Sigmoid colon (tissue), 4 donors: ENCODE measurements at regions not wholly inside any gene's neighbourhood (a gene's known extent, or its start where the extent isn't known, plus 50 kb on each side); places are given as distances from the start of the nearest gene placed in this dataset.

Source experiments
- EP300 ChIP-seq, 4 donors: sonication (generic); formaldehyde crosslinking; IDR thresholded peaks; one replicate each; pipeline ENCODE4 v1.6.1; 2017; ENCODE audit warnings: antibody characterized with exemption in 4 of 4
- POLR2A ChIP-seq, 2 donors: fragments of 450-650 bp; IDR thresholded peaks; one replicate each; pipeline ENCODE4 v1.6.1; 2016; ENCODE audit warnings: antibody characterized with exemption in 2 of 2, mild to moderate bottlenecking in 2 of 2, moderate library complexity in 2 of 2

GRCh38 chr10:76719006-76719405 lies 918.6 kb downstream of the KCNMA1 start:
- TF ChIP-seq POLR2A (IDR thresholded peaks at IDR 0.05) (no peak), EP300 (IDR thresholded peaks at IDR 0.05) (no peak)
